Skin of body (tissue), 1 donor: ENCODE measurements at regions not wholly inside any gene's neighbourhood (a gene's known extent, or its start where the extent isn't known, plus 50 kb on each side); places are given as distances from the start of the nearest gene placed in this dataset.
"Not testable (repeated sequence)": the region's sequence is repeated elsewhere in the genome, so short reads cannot be mapped to it uniquely, and the experiment has no call there.

ENCODE experiments used
- DNase-seq: peaks from one replicate; lab custom pipeline; 2025; lab: John Stamatoyannopoulos, UW

GRCh38 chr10:81730891-81731290 is 144.1 kb upstream of the NRG3 start:
- no peak for DNase-seq

- no peak for DNase-seq
Observed at GRCh38 chr10:81733542-81733941, 141.5 kb upstream of the NRG3 start.

GRCh38 chr10:81735167-81735566 is 139.8 kb upstream of the NRG3 start:
- not testable (repeated sequence) for DNase-seq

- DNase-seq: no peak
Observed at GRCh38 chr10:81759111-81759510, 115.9 kb upstream of the NRG3 start.

GRCh38 chr10:81784111-81784597 is 90.8 kb upstream of the NRG3 start:
- DNase-seq: no peak

- DNase-seq: no peak
Observed at GRCh38 chr10:81792729-81793128, 82.3 kb upstream of the NRG3 start.

GRCh38 chr10:81806842-81807241 is 68.2 kb upstream of the NRG3 start:
- DNase-seq: no peak

- no peak for DNase-seq
Observed at GRCh38 chr10:81814842-81815241, 60.2 kb upstream of the NRG3 start.

- no peak for DNase-seq
Observed at GRCh38 chr10:81817596-81818170, 57.3 kb upstream of the NRG3 start.

GRCh38 chr10:81820418-81820817 is 54.6 kb upstream of the NRG3 start:
- no peak for DNase-seq
